ENCODE measurements at regions not wholly inside any gene's neighbourhood (a gene's known extent, or its start where the extent isn't known, plus 50 kb on each side); places are given as distances from the start of the nearest gene placed in this dataset.

- DNase-seq, result no peak
Observed at GRCh38 chr17:14805348-14805747, 459.8 kb downstream of the PMP22 start.

- DNase-seq, result no peak
Observed at GRCh38 chr17:14803826-14804225, 461.3 kb downstream of the PMP22 start.

- DNase-seq, result no peak
Observed at GRCh38 chr17:14797801-14798200, 467.3 kb downstream of the PMP22 start.

- DNase-seq, result no peak
Observed at GRCh38 chr17:14797021-14797420, 468.1 kb downstream of the PMP22 start.

- no peak for DNase-seq
Observed at GRCh38 chr17:14794961-14795360, 470.2 kb downstream of the PMP22 start.

GRCh38 chr17:14793237-14793636, 471.9 kb downstream of the PMP22 start:
- no peak for DNase-seq

- DNase-seq, result no peak
Observed at GRCh38 chr17:14792746-14793145, 472.4 kb downstream of the PMP22 start.

- DNase-seq, result no peak
Observed at GRCh38 chr17:14791221-14791620, 473.9 kb downstream of the PMP22 start.

GRCh38 chr17:14790521-14790920, 474.6 kb downstream of the PMP22 start:
- no peak for DNase-seq

- DNase-seq, result peak in 2 of 5 experiments; percentile 13 to 19
Observed at GRCh38 chr17:14784997-14785696, 480.0 kb downstream of the PMP22 start.

GRCh38 chr17:14781123-14781522, 480.2 kb downstream of the HS3ST3B1 start:
- no peak for DNase-seq

- DNase-seq, result no peak
Observed at GRCh38 chr17:14780097-14780651, 479.3 kb downstream of the HS3ST3B1 start.

- no peak for DNase-seq
Observed at GRCh38 chr17:14779241-14779640, 478.4 kb downstream of the HS3ST3B1 start.

GRCh38 chr17:14777291-14777690, 476.4 kb downstream of the HS3ST3B1 start:
- no peak for DNase-seq

- no peak for DNase-seq
Observed at GRCh38 chr17:14776791-14777190, 475.9 kb downstream of the HS3ST3B1 start.

- DNase-seq, result no peak
Observed at GRCh38 chr17:14775731-14776492, 475.0 kb downstream of the HS3ST3B1 start.

- no peak for DNase-seq
Observed at GRCh38 chr17:14774774-14775173, 473.9 kb downstream of the HS3ST3B1 start.

GRCh38 chr17:14772776-14773175, 471.9 kb downstream of the HS3ST3B1 start:
- DNase-seq, result no peak

GRCh38 chr17:14771543-14771942, 470.7 kb downstream of the HS3ST3B1 start:
- no peak for DNase-seq

GRCh38 chr17:14768923-14769322, 468.0 kb downstream of the HS3ST3B1 start:
- no peak for DNase-seq

- no peak for DNase-seq
Observed at GRCh38 chr17:14762736-14763479, 462.0 kb downstream of the HS3ST3B1 start.

GRCh38 chr17:14760719-14761411, 460.0 kb downstream of the HS3ST3B1 start:
- no peak for DNase-seq

- no peak for DNase-seq
Observed at GRCh38 chr17:14760212-14760611, 459.3 kb downstream of the HS3ST3B1 start.
